HuH-7 (cell line): ENCODE measurements at regions not wholly inside any gene's neighbourhood (a gene's known extent, or its start where the extent isn't known, plus 50 kb on each side); places are given as distances from the start of the nearest gene placed in this dataset.

Source experiments
- DNase-seq: peaks from one replicate; pipeline ENCODE4 v3.0.0; 2011; ENCODE audit warnings: low spot score

DNA sequence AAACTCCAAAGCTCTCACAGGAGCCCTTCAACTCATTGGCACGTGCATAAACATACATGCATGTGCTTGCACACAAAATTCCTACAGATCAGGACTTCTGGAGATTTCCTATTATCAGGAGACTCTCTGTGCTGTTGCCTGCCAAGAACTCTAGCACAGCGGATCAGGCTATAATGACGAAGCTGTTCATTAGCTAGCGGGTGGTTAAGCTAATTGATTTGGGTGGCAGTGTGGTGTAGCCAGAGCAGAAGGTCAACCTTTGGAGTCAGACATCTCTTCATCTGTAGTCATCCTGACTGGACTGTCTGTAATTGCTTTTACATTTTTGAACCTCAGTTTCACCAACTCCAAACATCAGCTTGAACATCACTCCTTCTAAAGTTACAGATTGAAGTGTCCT lies 69.0 kb downstream of the KIF2B start:
- DNase-seq: no peak

DNA sequence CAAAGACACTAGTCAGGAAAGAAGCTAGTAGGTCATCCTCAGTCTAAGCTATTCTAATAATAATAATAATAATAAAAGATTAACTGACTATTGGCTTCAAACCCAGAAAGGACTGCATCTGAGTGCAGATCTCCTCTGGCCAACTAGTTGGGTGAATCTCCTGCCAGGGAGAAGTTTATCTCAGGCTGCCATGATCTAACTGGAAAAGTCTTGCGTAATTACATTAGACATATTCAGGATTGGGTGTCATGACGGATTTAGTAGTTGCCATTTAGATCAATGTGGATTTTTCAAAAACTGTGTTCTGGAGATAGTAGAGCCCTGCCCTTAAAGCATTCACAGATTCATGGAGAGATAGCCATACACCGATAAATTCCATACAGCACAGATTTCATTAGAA lies 69.5 kb downstream of the KIF2B start:
- no peak for DNase-seq

DNA sequence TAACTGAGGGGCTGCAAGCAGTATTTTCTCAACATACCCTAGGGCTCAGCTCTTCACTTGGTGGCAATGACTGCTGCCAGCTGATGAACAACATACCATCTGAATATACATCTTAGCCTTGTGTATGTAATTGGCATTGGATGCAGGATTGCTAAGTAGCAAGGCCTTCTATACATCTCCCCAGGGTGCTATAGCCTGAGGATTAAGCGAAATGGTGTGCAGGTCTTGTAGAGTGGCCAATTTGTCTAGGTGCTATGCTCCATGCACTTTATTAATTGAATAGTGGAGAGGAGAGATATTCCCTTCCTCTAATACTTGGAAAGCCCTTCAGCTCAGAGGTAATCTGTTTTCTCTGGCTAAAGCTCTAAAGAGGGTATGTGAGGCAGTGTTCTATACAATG lies 71.9 kb downstream of the KIF2B start:
- DNase-seq: no peak

DNA sequence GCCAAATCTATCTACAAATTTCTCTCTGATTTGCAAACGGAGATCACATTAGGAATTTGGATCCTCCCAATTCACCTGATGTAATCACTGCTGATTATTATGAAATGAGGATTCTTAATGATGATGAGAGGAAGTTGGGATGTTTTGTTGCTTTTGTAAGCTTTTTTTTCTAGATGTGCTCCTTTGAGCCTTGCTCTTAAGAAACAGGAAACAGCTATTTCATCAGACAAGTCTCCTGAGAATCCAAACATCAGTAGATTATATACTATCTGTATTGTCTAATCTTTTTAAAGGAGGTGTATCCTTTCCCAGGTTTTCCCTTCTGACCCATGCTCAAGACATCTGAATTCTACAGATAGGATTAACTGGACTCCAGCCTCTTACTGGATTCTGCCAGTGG lies 73.3 kb downstream of the KIF2B start:
- DNase-seq: no peak

DNA sequence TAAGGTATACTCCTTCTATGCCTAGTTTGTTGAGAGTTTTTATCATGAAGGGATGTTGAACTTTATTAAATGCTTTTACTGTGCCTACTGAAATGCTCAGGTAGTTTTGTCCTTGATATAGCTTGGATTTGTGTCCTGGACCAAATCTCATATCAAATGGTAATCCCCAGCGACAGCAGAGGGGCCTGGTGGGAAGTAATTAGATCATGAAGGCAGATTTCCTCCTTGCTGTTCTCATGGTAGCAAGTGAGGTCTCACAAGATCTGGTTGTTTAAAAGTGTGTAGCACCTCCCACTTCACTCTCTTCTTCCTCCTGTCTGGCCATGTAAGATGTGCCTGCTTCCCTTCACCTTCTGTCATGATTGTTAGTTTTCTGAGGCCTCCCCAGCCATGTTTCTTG lies 78.2 kb downstream of the KIF2B start:
- no peak for DNase-seq

DNA sequence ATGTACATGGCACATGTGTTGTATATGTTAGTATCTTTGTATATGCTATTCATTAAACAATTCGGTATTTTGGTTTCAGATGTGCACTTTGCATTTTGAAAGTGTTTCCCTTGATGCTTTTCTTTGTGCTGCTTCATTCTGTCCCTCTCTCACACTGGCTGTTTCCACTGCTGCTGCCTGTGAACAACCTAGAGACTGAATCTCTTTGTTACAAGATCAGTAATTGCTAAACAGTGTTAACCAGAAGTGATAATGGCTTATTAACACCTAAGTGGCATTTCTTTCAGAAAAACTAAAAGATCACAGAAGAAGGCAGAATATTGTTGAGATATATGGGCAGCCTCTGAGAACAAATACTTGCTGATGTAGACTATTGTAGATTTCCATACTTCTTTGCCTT lies 84.7 kb downstream of the KIF2B start:
- DNase-seq: no peak

DNA sequence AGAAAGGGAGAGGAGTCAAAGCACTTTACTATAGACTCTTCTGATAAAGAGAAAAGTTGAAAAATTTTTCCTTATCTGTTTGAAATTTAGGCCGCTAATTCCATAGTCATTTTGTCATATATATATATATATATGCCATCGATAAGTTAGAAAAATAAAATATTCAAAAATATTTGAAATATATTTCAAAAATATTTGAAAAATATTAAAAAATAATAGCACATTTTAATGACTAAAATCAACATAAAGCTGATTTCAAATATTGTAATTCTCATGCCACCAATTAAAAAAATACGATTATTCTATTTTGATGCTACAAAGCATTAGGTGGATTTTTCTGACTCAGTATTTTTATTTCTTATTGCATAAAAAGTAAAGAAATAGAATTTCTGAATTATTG lies 87.1 kb downstream of the KIF2B start:
- no peak for DNase-seq

DNA sequence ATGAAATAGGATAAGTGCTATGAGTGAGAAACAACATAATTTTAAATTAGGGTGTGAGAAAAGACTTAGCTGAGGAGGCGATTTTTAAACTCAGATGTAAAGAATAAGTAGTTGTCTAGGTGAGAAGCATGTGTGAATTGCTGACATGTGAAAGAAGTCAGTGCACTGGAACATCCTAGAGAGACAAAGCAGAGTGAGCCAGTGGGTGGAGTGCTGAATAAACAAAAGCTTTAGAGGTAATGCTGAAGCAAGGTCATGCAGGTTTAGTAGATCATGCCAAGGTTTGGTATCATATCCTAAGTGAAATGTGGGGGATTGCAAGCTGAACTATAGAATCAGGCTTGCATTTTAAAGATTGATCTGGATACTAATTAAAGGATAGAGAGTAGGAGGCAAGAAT lies 89.4 kb downstream of the KIF2B start:
- DNase-seq: no peak

DNA sequence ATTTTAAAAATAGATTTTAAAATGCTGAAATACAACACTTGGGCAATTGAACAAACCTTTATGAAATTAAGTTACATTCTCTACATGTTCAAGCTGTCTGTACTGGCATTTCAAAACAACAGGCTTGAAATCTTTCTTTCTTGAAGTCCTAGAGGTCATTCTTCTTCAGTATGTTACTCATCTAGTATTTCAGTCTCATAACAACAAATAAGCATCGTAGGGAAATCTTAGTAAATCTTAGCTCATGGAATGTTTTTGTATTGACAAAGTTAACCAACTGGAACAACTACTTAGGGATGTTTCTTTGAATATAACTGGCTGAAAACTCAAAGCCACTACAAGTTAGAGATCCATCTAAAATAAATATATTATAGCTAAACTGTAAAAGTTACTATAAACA lies 96.6 kb downstream of the KIF2B start:
- DNase-seq: no peak

DNA sequence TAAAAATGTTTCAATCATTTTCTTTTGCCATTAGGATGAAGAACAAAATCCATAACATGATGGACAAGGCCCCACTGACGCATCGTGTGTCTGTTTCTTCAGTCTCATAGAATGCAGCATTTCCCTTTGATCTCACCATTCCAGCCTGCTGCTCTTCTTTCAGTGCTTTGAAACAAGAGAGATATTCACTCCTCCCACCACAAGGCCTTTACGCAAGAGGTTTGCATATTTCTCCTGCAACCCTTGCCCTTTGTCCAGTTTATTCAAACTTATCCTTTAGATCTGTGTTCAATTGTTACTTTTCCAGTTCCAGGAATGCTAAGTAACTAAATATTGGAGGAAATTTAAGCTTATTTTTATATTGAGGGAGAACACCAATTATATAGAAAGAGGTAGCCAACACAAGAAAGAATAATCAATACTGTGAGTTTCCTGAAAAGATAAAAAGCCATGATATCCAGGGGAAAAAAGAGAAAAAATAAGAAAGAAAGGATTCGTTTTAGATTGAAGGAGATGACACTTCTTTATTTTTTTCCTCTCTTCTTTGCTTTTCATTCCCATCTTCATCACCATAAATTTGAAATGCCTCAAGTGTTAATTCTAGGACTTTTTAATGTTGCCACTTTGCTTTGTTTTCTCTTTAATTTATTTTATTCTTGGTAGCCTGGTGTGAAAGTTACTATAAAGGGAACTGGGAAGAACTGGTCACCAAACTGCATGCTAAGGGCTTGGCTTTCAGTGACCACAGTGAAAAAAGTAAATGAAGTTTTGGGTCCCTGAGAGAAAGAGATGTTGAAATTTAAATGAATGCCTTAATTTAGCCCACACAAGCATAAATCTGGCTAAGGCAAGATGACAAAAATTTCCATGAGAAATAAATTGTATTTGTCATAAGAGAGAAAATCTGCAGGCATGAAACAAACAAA lies 102.1 kb downstream of the KIF2B start:
- peak; percentile 48 for DNase-seq

DNA sequence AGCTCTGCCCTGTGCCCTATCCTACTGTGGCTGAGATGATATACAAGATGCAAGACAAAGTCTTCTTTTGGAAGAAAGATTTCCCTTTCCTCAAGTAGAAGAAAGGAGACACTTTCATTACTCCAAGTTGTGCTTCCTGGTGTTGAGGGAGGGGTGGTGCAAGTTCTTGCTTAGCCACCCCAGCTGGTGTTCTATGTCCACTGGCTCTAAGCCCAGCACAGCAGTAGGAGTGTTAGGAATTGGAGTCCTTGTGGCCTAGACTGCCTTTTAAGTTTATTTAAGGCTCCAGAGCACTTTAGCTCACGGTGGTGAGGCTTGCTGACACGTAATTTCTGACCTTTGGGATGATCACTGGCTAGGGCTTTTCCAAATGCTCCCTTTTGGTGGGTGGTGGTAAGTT lies 109.7 kb downstream of the KIF2B start:
- DNase-seq: no peak

DNA sequence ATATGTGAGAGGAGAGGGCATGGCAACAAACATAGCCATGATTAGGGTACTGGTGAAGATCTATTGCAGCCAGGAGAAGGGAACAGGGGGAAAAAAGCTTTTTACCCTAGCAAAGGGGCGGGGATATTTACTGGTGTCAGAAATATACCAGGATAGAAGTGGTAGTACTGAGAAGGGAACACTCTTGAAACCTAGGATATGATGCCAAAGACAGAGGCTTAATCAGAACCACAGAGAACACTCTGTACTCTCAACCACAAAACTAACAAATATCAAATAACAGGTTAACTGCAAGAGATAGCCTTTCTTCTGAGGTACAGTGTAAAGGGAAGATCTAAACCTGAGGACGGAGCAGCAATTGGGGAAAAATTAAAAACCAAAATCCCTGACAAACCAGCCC lies 112.2 kb downstream of the KIF2B start:
- no peak for DNase-seq

DNA sequence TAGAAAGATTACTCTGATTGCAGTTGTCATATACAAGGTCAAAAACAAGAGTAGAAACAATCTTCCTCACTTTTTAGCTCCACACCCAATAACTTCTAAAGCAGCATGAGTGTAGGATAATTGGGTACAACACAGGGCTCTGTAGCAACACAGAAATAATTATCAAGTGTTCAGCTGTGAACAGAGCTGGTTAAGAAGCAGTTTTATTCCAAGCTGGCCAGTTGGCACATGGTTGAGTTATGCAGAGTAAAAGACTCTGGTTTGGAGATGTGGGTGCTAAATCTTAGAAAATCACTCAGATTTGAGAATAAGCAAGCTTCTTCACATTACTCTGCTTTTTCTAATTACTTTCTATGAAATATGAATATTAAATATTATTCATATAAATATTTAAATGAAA lies 118.5 kb downstream of the KIF2B start:
- DNase-seq: no peak

DNA sequence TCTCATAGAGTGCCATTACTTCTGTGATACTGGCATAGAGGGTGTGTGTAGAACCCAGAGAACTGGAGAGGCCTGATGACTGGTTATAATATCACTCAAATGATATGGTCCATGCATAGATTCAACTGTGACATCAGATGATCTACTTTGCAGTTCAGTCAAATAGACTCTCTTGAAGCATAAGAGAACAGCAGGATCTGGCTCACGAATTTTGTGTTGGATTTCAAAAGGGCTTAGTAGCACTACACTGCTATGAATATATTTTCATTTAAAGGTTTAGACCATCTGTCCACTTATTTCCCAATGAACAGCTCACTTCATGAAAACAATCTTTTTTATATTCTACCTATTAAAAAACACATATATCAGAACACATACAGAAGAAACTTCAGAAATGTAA lies 119.7 kb downstream of the KIF2B start:
- DNase-seq: no peak

DNA sequence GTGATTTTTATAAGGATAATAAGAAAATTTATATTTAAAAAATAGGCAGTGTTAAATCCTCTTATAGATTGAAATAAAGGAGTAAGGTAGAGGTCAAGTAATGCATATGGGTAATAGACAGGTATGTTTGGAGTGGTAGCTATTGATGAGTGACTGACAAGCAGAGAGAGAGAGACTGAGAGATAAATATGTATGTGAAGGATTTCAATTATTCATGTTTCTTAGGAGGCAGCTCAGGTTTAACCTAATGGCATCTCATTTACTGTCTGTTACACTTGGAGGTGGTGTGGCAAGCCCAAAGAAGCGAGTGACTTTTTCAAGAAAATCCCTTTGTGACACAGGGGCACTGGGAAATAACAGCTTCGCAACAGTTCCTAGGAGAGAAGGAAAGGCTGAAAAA lies 120.2 kb downstream of the KIF2B start:
- no peak for DNase-seq

DNA sequence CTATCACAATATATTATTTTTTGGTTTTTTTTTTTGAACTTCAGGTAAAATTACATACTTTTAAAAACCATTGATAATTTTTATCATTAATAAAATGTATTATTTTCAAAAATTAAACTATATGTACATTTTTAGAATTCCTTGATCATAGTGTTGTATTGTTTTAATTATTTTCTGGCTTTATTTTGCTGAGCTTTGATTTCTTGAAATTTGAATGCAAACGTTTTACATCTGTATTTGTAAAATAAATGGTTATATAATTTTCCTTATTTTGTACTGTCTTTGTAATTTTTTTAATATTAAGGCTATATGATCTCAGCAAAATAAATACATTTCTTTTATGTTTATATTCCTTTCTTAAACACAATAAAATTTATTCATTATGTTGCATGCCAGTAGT lies 125.6 kb downstream of the KIF2B start:
- DNase-seq: no peak

DNA sequence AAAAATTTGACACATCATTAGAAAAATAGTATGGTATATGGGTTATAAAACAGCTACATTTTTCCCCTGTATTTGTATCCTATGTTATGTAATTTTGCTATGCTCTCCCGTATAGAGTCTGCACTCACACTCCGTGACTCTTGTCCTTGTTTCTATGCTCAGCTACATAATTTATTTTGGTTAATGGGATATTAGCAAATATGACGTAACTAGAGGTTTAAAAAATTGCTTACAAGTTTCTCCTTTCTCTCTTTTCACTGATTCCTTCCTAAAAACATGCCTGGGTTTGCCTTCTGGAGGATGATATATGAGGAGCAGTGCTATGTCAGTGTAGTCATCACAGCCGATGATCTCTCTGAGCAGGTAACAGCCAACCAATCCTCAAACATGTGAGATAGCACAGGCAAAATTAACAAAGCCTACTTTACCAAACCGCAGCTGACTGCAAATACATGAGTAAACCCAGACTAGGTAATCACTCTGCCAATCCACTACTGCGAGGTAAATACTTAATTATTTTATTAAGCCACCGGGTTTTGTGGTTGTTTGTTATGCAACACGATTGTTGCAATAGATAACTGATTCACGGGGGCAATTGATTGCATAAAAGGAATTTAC lies 126.9 kb downstream of the KIF2B start:
- no peak for DNase-seq

DNA sequence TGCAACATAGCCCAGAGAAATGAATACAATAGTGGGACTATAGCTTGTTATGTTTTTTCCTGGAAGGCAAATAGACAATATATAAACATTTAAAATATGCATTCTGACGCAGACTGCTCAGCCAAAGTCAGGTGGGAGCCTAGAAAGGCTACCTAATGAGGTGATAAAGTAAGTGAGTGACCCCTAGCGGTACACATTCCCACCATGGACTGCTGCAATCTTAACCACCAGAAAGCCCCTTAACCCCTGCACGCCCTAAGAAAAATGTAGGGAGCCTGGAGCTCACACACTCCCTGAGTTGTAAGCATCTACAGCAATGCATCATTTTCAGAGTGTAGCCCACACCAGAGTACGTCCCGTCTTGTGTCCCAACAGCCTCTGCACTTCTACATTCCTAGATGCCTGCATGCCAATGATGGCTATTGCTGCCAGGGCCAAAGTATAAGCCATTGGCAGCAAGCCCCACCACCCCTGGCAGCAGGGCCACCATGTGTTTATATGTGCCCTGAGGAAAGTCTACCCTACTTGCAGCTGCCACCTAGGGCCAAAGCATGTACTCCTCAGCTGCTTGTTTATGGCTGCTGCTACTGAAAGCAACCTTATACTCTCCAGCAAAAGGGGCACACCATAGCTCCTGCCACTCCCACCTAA lies 127.6 kb downstream of the KIF2B start:
- peak; percentile 15 for DNase-seq

DNA sequence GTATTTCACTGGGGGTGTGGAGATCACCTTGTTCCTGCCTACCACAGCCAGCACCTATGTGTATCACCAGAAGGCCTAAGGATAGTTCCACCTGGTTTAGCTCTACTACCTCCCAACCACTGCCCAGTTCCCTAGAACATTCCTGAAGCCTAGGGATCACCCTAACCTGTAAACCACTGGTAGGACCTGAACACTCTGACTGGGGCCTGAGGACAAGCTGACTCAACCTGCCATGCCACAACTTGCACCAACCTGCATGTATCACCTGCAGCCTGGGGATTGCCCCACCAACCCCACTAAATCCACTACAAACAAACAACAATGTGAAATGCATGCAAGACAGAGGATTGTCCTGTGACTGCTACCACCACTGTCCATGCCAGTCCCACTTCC lies 128.1 kb downstream of the KIF2B start:
- DNase-seq: no peak

DNA sequence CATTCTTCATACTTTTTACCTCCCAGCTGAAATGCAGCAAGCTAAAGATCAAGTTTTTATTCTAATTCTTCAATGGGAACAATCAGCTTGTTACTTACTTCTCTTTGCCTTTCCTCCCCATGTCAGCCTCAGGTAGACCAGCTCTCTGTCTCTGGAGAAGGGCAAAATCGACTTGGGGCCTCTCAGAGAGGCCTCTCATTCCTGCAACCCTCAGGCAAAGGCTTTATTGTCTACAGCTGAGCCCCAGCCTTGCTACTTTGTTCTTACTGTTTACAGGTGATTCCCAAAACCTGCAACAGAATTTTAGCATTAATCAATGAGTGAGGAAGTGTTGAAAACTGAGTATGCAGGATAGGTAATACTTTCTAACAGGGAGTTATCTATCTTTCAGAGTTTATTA lies 148.6 kb downstream of the KIF2B start:
- DNase-seq: no peak

DNA sequence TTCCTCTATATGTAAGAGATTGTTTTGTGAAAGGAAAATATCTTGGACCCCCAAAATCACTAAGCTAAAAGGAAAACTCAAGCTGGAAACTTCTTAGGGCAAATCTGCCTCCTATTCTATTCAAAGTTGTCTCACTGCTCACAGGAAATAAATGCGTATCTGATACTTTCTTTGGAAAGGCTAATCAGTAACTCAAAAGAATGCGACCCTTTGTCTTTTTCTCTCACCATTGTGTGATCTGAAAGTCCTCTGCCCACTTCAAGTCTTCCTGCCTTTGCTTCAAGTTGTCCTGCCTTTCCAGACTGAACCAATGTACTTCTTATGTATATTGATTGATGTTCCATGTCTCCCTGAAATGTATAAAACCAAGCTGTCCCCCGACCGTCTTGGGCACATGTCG lies 157.3 kb downstream of the KIF2B start:
- no peak for DNase-seq

DNA sequence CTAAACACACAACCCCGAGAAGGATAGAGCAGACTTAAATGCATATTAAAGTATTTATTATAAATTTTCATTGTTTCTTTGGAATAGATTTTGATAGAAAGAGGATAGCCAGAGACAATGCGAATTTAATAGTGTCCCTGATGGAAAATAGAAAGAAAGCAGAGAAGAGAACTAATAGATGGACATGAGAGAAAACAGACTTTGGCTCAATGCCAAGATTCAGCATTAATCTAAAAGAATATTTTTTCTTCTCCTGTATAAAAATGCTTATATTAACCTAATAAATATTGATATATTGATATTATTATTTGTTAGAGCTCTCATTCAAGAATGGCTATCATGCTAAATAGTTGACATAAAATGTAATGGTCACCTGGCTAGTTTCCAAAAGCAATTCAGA lies 173.4 kb downstream of the KIF2B start:
- DNase-seq: no peak

DNA sequence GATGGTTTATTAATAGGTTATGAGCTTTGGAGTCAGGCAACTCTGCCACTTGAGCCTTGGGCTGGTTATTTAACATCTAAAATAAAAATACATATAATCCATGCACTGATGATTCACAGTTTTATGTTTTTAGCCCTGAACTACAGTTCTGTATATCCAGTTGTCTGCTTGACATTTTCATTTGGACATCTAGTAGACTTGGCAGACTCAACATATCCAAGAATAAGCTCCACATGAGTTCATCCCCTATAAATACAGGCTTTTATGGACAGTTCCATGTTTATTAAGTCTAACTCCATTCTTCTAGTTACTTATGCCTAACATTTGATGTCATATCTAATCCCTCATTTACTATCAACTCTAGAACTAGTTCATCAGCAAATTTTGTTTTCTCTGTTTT lies 174.2 kb downstream of the KIF2B start:
- no peak for DNase-seq
